ENCODE measurements at regions not wholly inside any gene's neighbourhood (a gene's known extent, or its start where the extent isn't known, plus 50 kb on each side); places are given as distances from the start of the nearest gene placed in this dataset.

DNA sequence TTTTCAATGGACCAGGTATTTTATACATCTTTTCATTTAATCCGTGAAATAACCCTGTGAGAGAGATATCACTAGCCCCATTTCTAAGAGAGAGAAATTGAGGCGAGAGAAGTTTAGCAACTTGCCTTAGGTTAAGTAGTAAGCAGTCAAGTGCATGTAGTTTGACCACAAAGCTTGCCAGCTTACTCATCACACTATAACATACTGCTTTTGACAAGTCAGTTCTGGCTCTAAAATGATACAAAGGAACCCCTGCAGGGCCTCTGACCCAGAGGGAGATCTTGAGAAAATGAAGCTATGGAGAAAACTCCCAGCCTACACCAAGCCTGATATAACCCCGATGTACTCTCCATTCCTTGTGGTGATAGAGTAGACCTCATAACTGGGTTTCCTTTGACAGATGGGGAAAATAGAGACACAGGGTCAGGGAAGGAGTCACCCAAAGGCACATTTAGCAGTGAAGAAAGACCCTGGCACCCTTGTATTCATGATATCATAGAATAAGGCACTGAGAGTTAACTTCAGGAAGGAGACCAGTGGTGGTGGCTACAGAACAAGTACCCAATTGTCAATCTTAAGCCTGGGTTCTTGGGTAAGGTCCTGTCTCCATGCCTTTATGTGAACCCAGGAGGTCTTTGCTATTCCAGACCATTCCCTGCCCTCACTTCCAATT lies 60.2 kb upstream of the MSN start:
- Mint-ChIP-seq H3K27me3 (ENCODE audit: low read depth in 3 of 3) (peaks cover 0 to 36% (median 0%) of the 10 kb centered on the region in 3 donors), H3K4me3 (no peak overlapping the region), H3K4me1 (peaks cover 48% of the 10 kb centered on the region), H3K27ac (peak overlapping the region in 2 of 7 donors; percentile 25 to 42), H3K36me3 (no peaks in the 10 kb centered on the region), H3K9me3 (peaks cover 0 to 6% (median 2%) of the 10 kb centered on the region in 7 donors)
- Histone ChIP-seq H3K4me1 (ENCODE audit: control insufficient read depth in 1 of 2, insufficient read depth in 2 of 2, low read length in 2 of 2) (peaks cover 46 to 61% of the 10 kb centered on the region in 2 donors), H3K79me2 (ENCODE audit: insufficient read depth, low read length) (peaks cover 17% of the 10 kb centered on the region), H2AFZ (ENCODE audit: insufficient read depth, low read depth, low read length, poor library complexity, severe bottlenecking) (no peak overlapping the region), H3K4me2 (replicated peaks; ENCODE audit: extremely low read depth, low read length, poor library complexity, severe bottlenecking) (no peak overlapping the region), H3K27me3 (ENCODE audit: control insufficient read depth in 2 of 2, insufficient read depth in 2 of 2, low read length in 2 of 2) (peaks cover 0 to 10% of the 10 kb centered on the region in 2 donors), H3K27ac (ENCODE audit: low read depth in 1 of 2, low read length in 2 of 2) (no peak overlapping the region), H3K9ac (ENCODE audit: insufficient read depth, low read length, poor library complexity, severe bottlenecking) (no peak overlapping the region), H4K20me1 (ENCODE audit: insufficient read depth, low read length) (no peaks in the 10 kb centered on the region), H3K9me3 (replicated peaks in 1 of 2; ENCODE audit: control insufficient read depth in 1 of 2, insufficient read depth in 1 of 2, low read length in 2 of 2) (no peaks in the 10 kb centered on the region), H3K36me3 (replicated peaks in 1 of 2; ENCODE audit: control insufficient read depth in 1 of 2, insufficient read depth in 2 of 2, low read length in 2 of 2) (no peaks in the 10 kb centered on the region), H3K4me3 (replicated peaks in 1 of 3; ENCODE audit: low read depth in 2 of 3, low read length in 3 of 3) (no peak overlapping the region)
- intact Hi-C loops (cut with micrococcal nuclease): no loop called here
- TF ChIP-seq, protein P1, sequence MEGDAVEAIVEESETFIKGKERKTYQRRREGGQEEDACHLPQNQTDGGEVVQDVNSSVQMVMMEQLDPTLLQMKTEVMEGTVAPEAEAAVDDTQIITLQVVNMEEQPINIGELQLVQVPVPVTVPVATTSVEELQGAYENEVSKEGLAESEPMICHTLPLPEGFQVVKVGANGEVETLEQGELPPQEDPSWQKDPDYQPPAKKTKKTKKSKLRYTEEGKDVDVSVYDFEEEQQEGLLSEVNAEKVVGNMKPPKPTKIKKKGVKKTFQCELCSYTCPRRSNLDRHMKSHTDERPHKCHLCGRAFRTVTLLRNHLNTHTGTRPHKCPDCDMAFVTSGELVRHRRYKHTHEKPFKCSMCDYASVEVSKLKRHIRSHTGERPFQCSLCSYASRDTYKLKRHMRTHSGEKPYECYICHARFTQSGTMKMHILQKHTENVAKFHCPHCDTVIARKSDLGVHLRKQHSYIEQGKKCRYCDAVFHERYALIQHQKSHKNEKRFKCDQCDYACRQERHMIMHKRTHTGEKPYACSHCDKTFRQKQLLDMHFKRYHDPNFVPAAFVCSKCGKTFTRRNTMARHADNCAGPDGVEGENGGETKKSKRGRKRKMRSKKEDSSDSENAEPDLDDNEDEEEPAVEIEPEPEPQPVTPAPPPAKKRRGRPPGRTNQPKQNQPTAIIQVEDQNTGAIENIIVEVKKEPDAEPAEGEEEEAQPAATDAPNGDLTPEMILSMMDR (IDR thresholded peaks at IDR 0.05): no peak
- DNase-seq: peak in 1 of 3 donors; percentile 8
- no CpG with 5 or more reads among the region's 3 CpGs for WGBS (ENCODE audit: insufficient coverage)

DNA sequence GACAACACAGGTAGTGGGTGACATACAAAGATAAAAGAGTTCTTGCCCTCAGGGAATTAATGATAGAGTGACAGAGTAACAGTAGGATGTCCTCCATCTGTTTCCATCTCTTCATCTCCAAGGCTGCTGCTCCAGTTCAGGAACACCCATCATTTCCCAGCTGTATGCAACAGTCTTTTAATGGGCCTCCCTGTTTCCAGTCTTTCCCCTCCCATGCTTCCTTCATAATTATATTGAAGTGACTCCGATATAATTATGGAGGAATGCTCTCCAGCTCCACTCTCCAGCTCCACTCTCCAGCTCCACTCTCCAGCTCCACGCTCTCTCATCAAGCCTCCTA lies 65.3 kb upstream of the MSN start:
- peaks cover 11% of the 10 kb centered on the region for H3K79me2 ChIP-seq (ENCODE audit: insufficient read depth, low read length)
- no peaks in the 10 kb centered on the region for H3K9me3 ChIP-seq (replicated peaks in 1 of 2; ENCODE audit: control insufficient read depth in 1 of 2, insufficient read depth in 1 of 2, low read length in 2 of 2)
- TF ChIP-seq, protein P1 (IDR thresholded peaks at IDR 0.05): no peak
- peak overlapping the region; percentile 29 for H3K4me2 ChIP-seq (replicated peaks; ENCODE audit: extremely low read depth, low read length, poor library complexity, severe bottlenecking)
- Mint-ChIP-seq H3K36me3 (no peaks in the 10 kb centered on the region), H3K27me3 (ENCODE audit: low read depth in 3 of 3) (peaks cover 0 to 38% (median 0%) of the 10 kb centered on the region in 3 donors), H3K4me3 (peak overlapping the region in 1 of 2 donors; percentile 12), H3K27ac (peak overlapping the region in 5 of 7 donors; percentile 19 to 88 (median 80)), H3K4me1 (peaks cover 55% of the 10 kb centered on the region), H3K9me3 (peaks cover 0 to 6% (median 2%) of the 10 kb centered on the region in 7 donors)
- H3K9ac ChIP-seq (ENCODE audit: insufficient read depth, low read length, poor library complexity, severe bottlenecking): no peak overlapping the region
- intact Hi-C loops (cut with micrococcal nuclease): no loop called here
- peaks cover 44 to 46% of the 10 kb centered on the region in 2 donors for H3K4me1 ChIP-seq (ENCODE audit: control insufficient read depth in 1 of 2, insufficient read depth in 2 of 2, low read length in 2 of 2)
- no CpG with 5 or more reads among the region's 2 CpGs for WGBS (ENCODE audit: insufficient coverage)
- H2AFZ ChIP-seq (ENCODE audit: insufficient read depth, low read depth, low read length, poor library complexity, severe bottlenecking): no peak overlapping the region
- no peaks in the 10 kb centered on the region for H4K20me1 ChIP-seq (ENCODE audit: insufficient read depth, low read length)
- H3K27ac ChIP-seq (ENCODE audit: low read depth in 1 of 2, low read length in 2 of 2): peak overlapping the region in 1 of 2 donors; percentile 69
- peaks cover 0 to 12% of the 10 kb centered on the region in 2 donors for H3K27me3 ChIP-seq (ENCODE audit: control insufficient read depth in 2 of 2, insufficient read depth in 2 of 2, low read length in 2 of 2)
- peak overlapping the region in 1 of 3 experiments; percentile 10 for H3K4me3 ChIP-seq (replicated peaks in 1 of 3; ENCODE audit: low read depth in 2 of 3, low read length in 3 of 3)
- no peaks in the 10 kb centered on the region for H3K36me3 ChIP-seq (replicated peaks in 1 of 2; ENCODE audit: control insufficient read depth in 1 of 2, insufficient read depth in 2 of 2, low read length in 2 of 2)
- no peak for DNase-seq

Measured in CD14-positive monocyte (primary cell).